Esophagus squamous epithelium (tissue), 5 donors: ENCODE measurements at regions not wholly inside any gene's neighbourhood (a gene's known extent, or its start where the extent isn't known, plus 50 kb on each side); places are given as distances from the start of the nearest gene placed in this dataset.

Experiments
- DNase-seq: peaks from one replicate; lab custom pipeline; 2025; lab: John Stamatoyannopoulos, UW
- H3K27ac ChIP-seq, 4 donors: fragments of 200-600 bp; sonication (generic); one replicate each; pipeline ENCODE4 v1.5.1; 2016 to 2019; ENCODE audit warnings: mild to moderate bottlenecking in 1 of 4
- H3K27me3 ChIP-seq, 4 donors: fragments of 200-600 bp; sonication (generic); 1 replicate in 3 of 4; 2 replicates in 1 of 4; pipeline versions ENCODE4 v1.5.1 to v1.6.0; 2017 to 2021; ENCODE audit warnings: antibody characterized with exemption in 1 of 4
- H3K36me3 ChIP-seq, 3 donors: fragments of 200-600 bp; sonication (generic); one replicate each; pipeline ENCODE4 v1.5.1; 2016 to 2019
- H3K4me1 ChIP-seq, 3 donors: fragments of 200-600 bp; sonication (generic); one replicate each; pipeline ENCODE4 v1.5.1; 2017 to 2019
- H3K4me3 ChIP-seq, 4 donors: fragments of 200-600 bp; sonication (generic); 1 replicate in 3 of 4; 2 replicates in 1 of 4; pipeline ENCODE4 v1.5.1; 2016 to 2019; ENCODE audit warnings: mild to moderate bottlenecking in 2 of 4, moderate library complexity in 1 of 4
- H3K9me3 ChIP-seq, 3 donors: fragments of 200-600 bp; sonication (generic); one replicate each; pipeline ENCODE4 v1.5.1; 2016 to 2019
- CTCF ChIP-seq, 6 experiments: fragments of 450-650 bp in 4 of 6; fragments of 200-600 bp in 2 of 6; sonication (generic) in 2 of 6; IDR thresholded peaks; one replicate each; pipeline ENCODE4 v1.5.1; 2016 to 2019; ENCODE audit warnings: antibody characterized with exemption in 6 of 6, mild to moderate bottlenecking in 4 of 6, moderate library complexity in 4 of 6
- POLR2A ChIP-seq, 4 donors: fragments of 450-650 bp; IDR thresholded peaks; one replicate each; pipeline ENCODE4 v1.6.1; 2017; ENCODE audit warnings: antibody characterized with exemption in 4 of 4, mild to moderate bottlenecking in 4 of 4, moderate library complexity in 3 of 4
- WGBS, 2 donors: methylation state at CpG; one replicate each; pipeline ENCODE4 v1.1.5; 2018; 5-methylcytosine and 5-hydroxymethylcytosine counted together
- intact Hi-C: fragments of 100-400 bp; cut with DNase I; formaldehyde crosslinking; loops from one replicate; pipeline ENCODE4 v1.15.0; 2022
- small RNA-seq, 4 donors: library from RNA; depleted of rRNA; stranded (forward); fragments of <200 nt; gene quantifications; one replicate each; pipeline ENCODE3, GENCODE V24; 2016
- donor health status: DM: yes; HTN: yes; CAD: no.

- Histone ChIP-seq H3K36me3 (no peaks in the 10 kb centered on the region), H3K27me3 (no peaks in the 10 kb centered on the region), H3K27ac (no peak overlapping the region), H3K9me3 (no peaks in the 10 kb centered on the region), H3K4me3 (no peak overlapping the region), H3K4me1 (no peaks in the 10 kb centered on the region)
- WGBS, 2 donors, result 37 to 58% methylated on average over 3 of the region's 3 CpGs
- DNase-seq, result no peak
- intact Hi-C loops, result no loop called here
- TF ChIP-seq CTCF (IDR thresholded peaks at IDR 0.05) (no peak), POLR2A (IDR thresholded peaks at IDR 0.05) (no peak)
These were observed 61.8 kb upstream of the HSF2 start for GRCh38 chr6:122337645-122338044.

- intact Hi-C loops, result no loop called here
- Histone ChIP-seq H3K27ac (no peak overlapping the region), H3K36me3 (no peaks in the 10 kb centered on the region), H3K4me1 (no peaks in the 10 kb centered on the region), H3K27me3 (no peaks in the 10 kb centered on the region), H3K4me3 (no peak overlapping the region), H3K9me3 (no peaks in the 10 kb centered on the region)
- DNase-seq, result no peak
- WGBS, 2 donors, result 59 to 66% methylated on average over 2 of the region's 2 CpGs
- no peak for TF ChIP-seq POLR2A (IDR thresholded peaks at IDR 0.05)
- TF ChIP-seq CTCF (IDR thresholded peaks at IDR 0.05), result no peak
These were observed 59.8 kb upstream of the HSF2 start for GRCh38 chr6:122339661-122340060.

GRCh38 chr6:122347280-122347679, 52.2 kb upstream of the HSF2 start:
- Histone ChIP-seq H3K27ac (no peak overlapping the region), H3K4me1 (no peaks in the 10 kb centered on the region), H3K36me3 (no peaks in the 10 kb centered on the region), H3K27me3 (no peaks in the 10 kb centered on the region), H3K4me3 (no peak overlapping the region), H3K9me3 (no peaks in the 10 kb centered on the region)
- intact Hi-C loops, result no loop called here
- no peak for DNase-seq
- TF ChIP-seq CTCF (IDR thresholded peaks at IDR 0.05) (no peak), POLR2A (IDR thresholded peaks at IDR 0.05) (no peak)
- WGBS, 2 donors, result 20 to 28% methylated on average over 2 of the region's 2 CpGs

- no peak overlapping the region for H3K4me3 ChIP-seq
- DNase-seq, result no peak
- H3K27ac ChIP-seq, result no peak overlapping the region
- H3K4me1 ChIP-seq, result no peaks in the 10 kb centered on the region
- H3K9me3 ChIP-seq, result no peaks in the 10 kb centered on the region
- no peak for TF ChIP-seq CTCF (IDR thresholded peaks at IDR 0.05)
- TF ChIP-seq POLR2A (IDR thresholded peaks at IDR 0.05), result no peak
- WGBS, 2 donors, result 73 to 74% methylated on average over 4 of the region's 4 CpGs
- H3K27me3 ChIP-seq, result no peaks in the 10 kb centered on the region
- intact Hi-C loops, result no loop called here
- no peaks in the 10 kb centered on the region for H3K36me3 ChIP-seq
These were observed 51.7 kb upstream of the HSF2 start for GRCh38 chr6:122347751-122348150.

Small RNAs in the stretch of these regions (small RNA-seq; reads per million reads assigned to genes)
- gene AL603865.2 (0 reads per million in 4 donors), gene RNU1-18P (0 reads per million in 4 donors), gene RNU2-8P (0 to 0.14 (median 0) reads per million in 4 donors), gene RNU4-76P (0 reads per million in 4 donors)
